RWPE2 (cell line): ENCODE measurements at regions not wholly inside any gene's neighbourhood (a gene's known extent, or its start where the extent isn't known, plus 50 kb on each side); places are given as distances from the start of the nearest gene placed in this dataset.

Experiments
- ATAC-seq: fragments of 200-7000 bp; cut with Tn5 transposase; 3 replicates; pipeline ENCODE4 v1.9.1; 2021; ENCODE audit warnings: low read depth
- DNase-seq: peaks from one replicate; pipeline ENCODE4 v3.0.0-alpha.2; 2020; ENCODE audit warnings: low spot score
- H3K27ac ChIP-seq: fragments of 450-650 bp; 2 replicates; pipeline ENCODE4 v1.5.1; 2017; ENCODE audit warnings: mild to moderate bottlenecking; ENCODE audit not compliant: poor library complexity, severe bottlenecking
- H3K27me3 ChIP-seq: fragments of 250-450 bp; sonication (Bioruptor Pico); 2 replicates; pipeline ENCODE4 v1.5.1; 2021; ENCODE audit warnings: mild to moderate bottlenecking, moderate library complexity; ENCODE audit not compliant: insufficient read depth, poor library complexity, severe bottlenecking
- H3K36me3 ChIP-seq: fragments of 250-450 bp; sonication (Bioruptor Pico); 2 replicates; pipeline ENCODE4 v1.5.1; 2020; ENCODE audit warnings: low read depth, mild to moderate bottlenecking, moderate library complexity
- H3K4me1 ChIP-seq: fragments of 250-450 bp; sonication (Bioruptor Pico); 2 replicates; pipeline ENCODE4 v1.5.1; 2021; ENCODE audit warnings: mild to moderate bottlenecking, moderate library complexity; ENCODE audit not compliant: insufficient read depth, poor library complexity, severe bottlenecking
- H3K4me3 ChIP-seq: fragments of 250-450 bp; sonication (Bioruptor Pico); 2 replicates; pipeline ENCODE4 v1.5.1; 2021; ENCODE audit warnings: mild to moderate bottlenecking, moderate library complexity; ENCODE audit not compliant: severe bottlenecking
- H3K9me3 ChIP-seq: fragments of 250-450 bp; sonication (Bioruptor Pico); 2 replicates; pipeline ENCODE4 v1.5.1; 2021; ENCODE audit warnings: mild to moderate bottlenecking, moderate library complexity; ENCODE audit not compliant: severe bottlenecking
- TF ChIP-seq, protein P1 (sequence below): fragments of 450-650 bp; IDR thresholded peaks from one replicate; pipeline ENCODE4 v1.5.1; 2017; ENCODE audit warnings: mild to moderate bottlenecking, moderate library complexity; ENCODE audit not compliant: poor library complexity, severe bottlenecking

DNA sequence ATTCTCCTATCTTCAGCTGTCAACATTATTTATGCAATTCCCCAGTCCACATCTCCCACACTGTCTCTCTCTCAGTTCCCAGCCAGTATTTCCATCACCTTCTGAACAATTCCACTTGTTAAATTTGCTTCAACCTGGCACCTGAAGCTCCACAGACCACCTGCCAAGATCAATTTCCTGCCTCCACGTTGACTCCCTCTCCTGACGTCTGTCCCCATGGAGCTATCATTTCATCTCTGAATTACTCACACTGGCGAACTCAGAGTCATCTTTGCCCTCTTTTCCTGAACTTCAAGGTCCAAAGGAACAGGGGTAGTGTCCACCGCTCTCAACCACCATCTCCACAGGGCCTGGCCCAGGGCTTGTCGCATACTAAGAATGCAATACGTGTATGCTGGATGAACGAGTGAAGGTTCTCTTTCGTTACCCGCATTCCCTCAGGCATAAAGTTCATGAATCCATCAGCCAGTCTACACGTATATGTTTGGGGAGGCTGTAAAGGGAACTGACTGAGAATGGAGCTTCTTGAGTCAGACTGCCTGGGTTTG lies 183.3 kb downstream of the JCAD start:
- Histone ChIP-seq H3K27me3 (no peaks in the 10 kb centered on the region), H3K4me3 (no peak overlapping the region), H3K27ac (no peak overlapping the region), H3K9me3 (no peaks in the 10 kb centered on the region), H3K4me1 (no peaks in the 10 kb centered on the region), H3K36me3 (no peaks in the 10 kb centered on the region)
- TF ChIP-seq, protein P1, sequence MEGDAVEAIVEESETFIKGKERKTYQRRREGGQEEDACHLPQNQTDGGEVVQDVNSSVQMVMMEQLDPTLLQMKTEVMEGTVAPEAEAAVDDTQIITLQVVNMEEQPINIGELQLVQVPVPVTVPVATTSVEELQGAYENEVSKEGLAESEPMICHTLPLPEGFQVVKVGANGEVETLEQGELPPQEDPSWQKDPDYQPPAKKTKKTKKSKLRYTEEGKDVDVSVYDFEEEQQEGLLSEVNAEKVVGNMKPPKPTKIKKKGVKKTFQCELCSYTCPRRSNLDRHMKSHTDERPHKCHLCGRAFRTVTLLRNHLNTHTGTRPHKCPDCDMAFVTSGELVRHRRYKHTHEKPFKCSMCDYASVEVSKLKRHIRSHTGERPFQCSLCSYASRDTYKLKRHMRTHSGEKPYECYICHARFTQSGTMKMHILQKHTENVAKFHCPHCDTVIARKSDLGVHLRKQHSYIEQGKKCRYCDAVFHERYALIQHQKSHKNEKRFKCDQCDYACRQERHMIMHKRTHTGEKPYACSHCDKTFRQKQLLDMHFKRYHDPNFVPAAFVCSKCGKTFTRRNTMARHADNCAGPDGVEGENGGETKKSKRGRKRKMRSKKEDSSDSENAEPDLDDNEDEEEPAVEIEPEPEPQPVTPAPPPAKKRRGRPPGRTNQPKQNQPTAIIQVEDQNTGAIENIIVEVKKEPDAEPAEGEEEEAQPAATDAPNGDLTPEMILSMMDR, result no peak
- no peak for DNase-seq
- ATAC-seq, result no peak

GRCh38 chr10:29874606-29875269 lies 184.6 kb downstream of the JCAD start:
- no peak for DNase-seq
- no peaks in the 10 kb centered on the region for H3K27me3 ChIP-seq
- TF ChIP-seq, protein P1, result no peak
- no peaks in the 10 kb centered on the region for H3K36me3 ChIP-seq
- no peak overlapping the region for H3K4me3 ChIP-seq
- ATAC-seq, result no peak
- no peaks in the 10 kb centered on the region for H3K4me1 ChIP-seq
- H3K9me3 ChIP-seq, result no peaks in the 10 kb centered on the region
- no peak overlapping the region for H3K27ac ChIP-seq

DNA sequence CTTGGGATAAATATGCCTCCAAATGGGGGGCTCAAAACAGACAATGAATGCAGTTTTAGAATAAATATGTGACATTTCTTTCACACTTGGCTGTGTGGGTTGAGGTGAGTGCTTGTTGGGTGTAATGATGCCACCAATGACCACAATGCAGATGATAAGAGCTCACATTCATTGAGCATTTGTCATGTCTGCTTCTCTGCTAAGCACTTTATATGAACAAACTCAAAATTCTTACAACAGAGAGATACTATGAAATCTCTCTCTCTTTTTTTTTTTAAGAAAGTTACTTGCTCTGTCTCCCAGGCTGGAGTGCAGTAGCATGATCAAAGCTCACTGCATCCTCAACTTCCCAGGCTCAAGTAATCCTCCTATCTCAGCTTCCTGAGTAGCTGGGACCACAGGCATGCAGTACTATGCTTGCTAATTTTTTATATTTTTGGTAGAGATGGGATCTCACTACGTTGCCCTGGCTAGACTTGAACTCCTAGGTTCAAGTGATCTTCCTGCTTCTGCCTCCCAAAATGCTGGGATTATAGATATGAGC lies 185.4 kb downstream of the JCAD start:
- Histone ChIP-seq H3K4me3 (no peak overlapping the region), H3K27me3 (no peaks in the 10 kb centered on the region), H3K9me3 (no peaks in the 10 kb centered on the region), H3K36me3 (no peaks in the 10 kb centered on the region), H3K27ac (no peak overlapping the region), H3K4me1 (no peaks in the 10 kb centered on the region)
- no peak for DNase-seq
- TF ChIP-seq, protein P1, result no peak
- no peak for ATAC-seq

- Histone ChIP-seq H3K4me3 (no peak overlapping the region), H3K4me1 (peaks cover 3% of the 10 kb centered on the region), H3K27me3 (no peaks in the 10 kb centered on the region), H3K9me3 (no peaks in the 10 kb centered on the region), H3K36me3 (no peaks in the 10 kb centered on the region), H3K27ac (no peak overlapping the region)
- TF ChIP-seq, protein P1, result no peak
- DNase-seq (no peak), ATAC-seq (no peak)
Observed at GRCh38 chr10:29870522-29871044, 188.8 kb downstream of the JCAD start.

DNA sequence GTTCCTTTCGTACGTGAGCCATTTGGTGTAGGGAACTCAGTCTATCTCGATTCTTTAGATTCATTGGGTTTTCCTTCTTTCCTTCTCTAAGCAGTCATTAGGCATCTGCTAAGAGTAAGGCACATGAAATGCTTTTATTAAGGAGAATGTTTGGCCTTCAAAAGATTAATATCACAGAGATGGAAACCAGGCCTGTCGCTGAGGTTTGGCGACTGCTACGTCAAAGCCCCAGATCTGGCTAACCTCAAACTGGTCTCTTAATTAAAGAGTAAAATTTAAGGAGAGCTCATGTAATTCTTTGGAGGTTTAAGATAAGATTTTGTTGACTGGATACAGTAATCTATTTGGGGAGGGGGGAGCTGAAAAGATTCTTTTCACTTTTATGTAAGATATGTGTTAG lies 189.8 kb downstream of the JCAD start:
- no peak overlapping the region for H3K27ac ChIP-seq
- no peaks in the 10 kb centered on the region for H3K9me3 ChIP-seq
- no peak for ATAC-seq

More for the DNA sequence above, 189.8 kb downstream of the JCAD start:
- Histone ChIP-seq H3K4me1 (peaks cover 6% of the 10 kb centered on the region), H3K27me3 (no peaks in the 10 kb centered on the region), H3K4me3 (no peak overlapping the region), H3K36me3 (no peaks in the 10 kb centered on the region)
- TF ChIP-seq, protein P1, result no peak
- DNase-seq, result no peak
